Brain microvascular endothelial cell (primary cell): ENCODE measurements at regions not wholly inside any gene's neighbourhood (a gene's known extent, or its start where the extent isn't known, plus 50 kb on each side); places are given as distances from the start of the nearest gene placed in this dataset.

Source experiments
- DNase-seq: peaks from one replicate; pipeline ENCODE4 v3.0.0-alpha.2; 2020
- H3K27ac ChIP-seq: fragments of 250-450 bp; sonication (Bioruptor Pico); 2 replicates; pipeline ENCODE4 v1.5.1; 2020; ENCODE audit warnings: mild to moderate bottlenecking, moderate library complexity
- H3K27me3 ChIP-seq: fragments of 250-450 bp; sonication (Bioruptor Pico); replicated peaks from 2 replicates; pipeline ENCODE4 v1.5.1; 2020; ENCODE audit warnings: mild to moderate bottlenecking
- H3K36me3 ChIP-seq: fragments of 250-450 bp; sonication (Bioruptor Pico); replicated peaks from 2 replicates; pipeline ENCODE4 v1.5.1; 2020; ENCODE audit warnings: mild to moderate bottlenecking
- H3K4me3 ChIP-seq: 2 replicates; pipeline ENCODE4 v1.5.1; 2011; ENCODE audit warnings: low read depth, mild to moderate bottlenecking, control low read depth, low read length, moderate library complexity
- CTCF ChIP-seq: IDR thresholded peaks from 2 replicates; pipeline ENCODE4 v1.5.1; 2011; ENCODE audit warnings: low read depth, mild to moderate bottlenecking, moderate library complexity, low read length, control low read depth, inconsistent platforms; ENCODE audit errors: missing control alignments
- in situ Hi-C: cut with HindIII; loops from 2 replicates; pipeline ENCODE4 v1.10.0; 2017; ENCODE audit warnings: low sequenced_read_pairs, low pct_ligation_motif_present

- Histone ChIP-seq H3K27me3 (no peaks in the 10 kb centered on the region), H3K4me3 (no peak overlapping the region), H3K27ac (no peak overlapping the region), H3K36me3 (no peaks in the 10 kb centered on the region)
- in situ Hi-C loops: no loop called here
- DNase-seq: no peak
- TF ChIP-seq CTCF: no peak
These were observed 179.1 kb upstream of the FAT4 start for GRCh38 chr4:125135652-125136051.

GRCh38 chr4:125132729-125133128, 182.0 kb upstream of the FAT4 start:
- in situ Hi-C loops: no loop called here
- H3K27ac ChIP-seq: no peak overlapping the region
- no peaks in the 10 kb centered on the region for H3K27me3 ChIP-seq
- H3K36me3 ChIP-seq: no peaks in the 10 kb centered on the region
- no peak for TF ChIP-seq CTCF
- DNase-seq: no peak
- no peak overlapping the region for H3K4me3 ChIP-seq

- Histone ChIP-seq H3K27ac (no peak overlapping the region), H3K27me3 (no peaks in the 10 kb centered on the region), H3K4me3 (no peak overlapping the region), H3K36me3 (no peaks in the 10 kb centered on the region)
- no peak for TF ChIP-seq CTCF
- in situ Hi-C loops: no loop called here
- DNase-seq: no peak
These were observed 182.7 kb upstream of the FAT4 start for GRCh38 chr4:125131891-125132680.

- in situ Hi-C loops: no loop called here
- Histone ChIP-seq H3K27ac (no peak overlapping the region), H3K4me3 (no peak overlapping the region), H3K36me3 (no peaks in the 10 kb centered on the region), H3K27me3 (no peaks in the 10 kb centered on the region)
- DNase-seq: no peak
- no peak for TF ChIP-seq CTCF
These were observed 189.5 kb upstream of the FAT4 start for GRCh38 chr4:125125276-125125675.

- no peaks in the 10 kb centered on the region for H3K36me3 ChIP-seq
- no peak for TF ChIP-seq CTCF
- H3K27me3 ChIP-seq: no peaks in the 10 kb centered on the region
- DNase-seq: no peak
- no peak overlapping the region for H3K27ac ChIP-seq
- in situ Hi-C loops: no loop called here
- H3K4me3 ChIP-seq: no peak overlapping the region
These were observed 191.1 kb upstream of the FAT4 start for GRCh38 chr4:125123570-125124109.
